GM23338 (cell line): ENCODE measurements at regions not wholly inside any gene's neighbourhood (a gene's known extent, or its start where the extent isn't known, plus 50 kb on each side); places are given as distances from the start of the nearest gene placed in this dataset.

Experiments used
- ATAC-seq: fragments of 200-7000 bp; cut with Tn5 transposase; 3 replicates; pipeline ENCODE4 v1.9.1; 2020
- DNase-seq: peaks from one replicate; pipeline ENCODE4 v3.0.0-alpha.2; 2015; ENCODE audit warnings: low spot score
- H2AFZ ChIP-seq: fragments of 200-600 bp; sonication (generic); 2 replicates; pipeline ENCODE4 v1.8.0; 2016; ENCODE audit warnings: antibody characterized with exemption, mild to moderate bottlenecking, moderate library complexity
- H3F3A ChIP-seq: fragments of 200-600 bp; sonication (generic); replicated peaks from 2 replicates; pipeline ENCODE4 v1.8.0; 2017; ENCODE audit warnings: antibody characterized with exemption, mixed run types, low read depth
- H3K27ac ChIP-seq: fragments of 200-600 bp; sonication (generic); 2 replicates; pipeline ENCODE4 v1.6.1; 2016; ENCODE audit warnings: low read depth
- H3K27me3 ChIP-seq: fragments of 200-600 bp; sonication (generic); 2 replicates; pipeline ENCODE4 v1.8.0; 2016; ENCODE audit warnings: mild to moderate bottlenecking, mixed run types, moderate library complexity; ENCODE audit not compliant: insufficient read depth
- H3K36me3 ChIP-seq: fragments of 200-600 bp; sonication (generic); 2 replicates; pipeline ENCODE4 v1.8.0; 2016; ENCODE audit warnings: mild to moderate bottlenecking; ENCODE audit not compliant: insufficient read depth
- H3K4me1 ChIP-seq: fragments of 200-600 bp; sonication (generic); 2 replicates; pipeline ENCODE4 v1.8.0; 2016; ENCODE audit warnings: mild to moderate bottlenecking, moderate library complexity; ENCODE audit not compliant: insufficient read depth
- H3K4me2 ChIP-seq: fragments of 200-600 bp; sonication (generic); 2 replicates; pipeline ENCODE4 v1.7.1; 2017; ENCODE audit warnings: mixed run types
- H3K4me3 ChIP-seq: fragments of 200-600 bp; sonication (generic); 2 replicates; pipeline ENCODE4 v1.6.1; 2016; ENCODE audit warnings: mixed run types
- H3K79me2 ChIP-seq: fragments of 200-600 bp; sonication (generic); replicated peaks from 2 replicates; pipeline ENCODE4 v1.8.0; 2017; ENCODE audit warnings: mild to moderate bottlenecking; ENCODE audit not compliant: insufficient read depth
- H3K9me2 ChIP-seq: fragments of 200-600 bp; sonication (generic); 2 replicates; pipeline ENCODE4 v1.8.0; 2017; ENCODE audit not compliant: insufficient read depth
- H4K20me1 ChIP-seq: fragments of 200-600 bp; sonication (generic); replicated peaks from 2 replicates; pipeline ENCODE4 v1.8.0; 2017; ENCODE audit warnings: mild to moderate bottlenecking; ENCODE audit not compliant: insufficient read depth
- H3K27ac Mint-ChIP-seq: 2 replicates; pipeline ENCODE4 v1.8.0; 2020; ENCODE audit warnings: inconsistent platforms, mild to moderate bottlenecking, moderate library complexity, mixed read lengths
- H3K27me3 Mint-ChIP-seq: 3 replicates; pipeline ENCODE4 v1.8.0; 2022; ENCODE audit warnings: low read depth, mild to moderate bottlenecking, moderate library complexity, mixed read lengths, inconsistent platforms; ENCODE audit not compliant: insufficient read depth, poor library complexity
- H3K36me3 Mint-ChIP-seq: 3 replicates; pipeline ENCODE4 v1.8.0; 2021; ENCODE audit warnings: low read depth, mild to moderate bottlenecking, inconsistent platforms, moderate library complexity, mixed read lengths
- H3K4me1 Mint-ChIP-seq: 3 replicates; pipeline ENCODE4 v1.8.0; 2020; ENCODE audit warnings: mild to moderate bottlenecking, inconsistent platforms, mixed read lengths
- H3K4me3 Mint-ChIP-seq: 3 replicates; pipeline ENCODE4 v1.8.0; 2021; ENCODE audit warnings: moderate library complexity, mild to moderate bottlenecking, inconsistent platforms, mixed read lengths
- H3K9me3 Mint-ChIP-seq: 3 replicates; pipeline ENCODE4 v1.8.0; 2020; ENCODE audit warnings: moderate library complexity, mild to moderate bottlenecking, inconsistent platforms, mixed read lengths
- CREB1 ChIP-seq: fragments of 250-450 bp; sonication (Bioruptor Pico); IDR thresholded peaks from 2 replicates; pipeline ENCODE4 v1.5.0; 2020; ENCODE audit warnings: low read depth, mild to moderate bottlenecking, moderate library complexity
- EZH2 ChIP-seq: fragments of 200-600 bp; sonication (generic); IDR thresholded peaks from one replicate; pipeline ENCODE4 v1.8.0; 2017; ENCODE audit warnings: antibody characterized with exemption, mild to moderate bottlenecking, low read depth; ENCODE audit not compliant: unreplicated experiment
- EZH2phosphoT487 ChIP-seq: fragments of 200-600 bp; sonication (generic); IDR thresholded peaks from one replicate; pipeline ENCODE4 v1.8.1; 2018; ENCODE audit warnings: antibody characterized with exemption; ENCODE audit not compliant: unreplicated experiment
- JUNB ChIP-seq: IDR thresholded peaks from one replicate; pipeline ENCODE4 v1.6.1; 2016; ENCODE audit warnings: antibody characterized with exemption; ENCODE audit not compliant: unreplicated experiment
- NANOG ChIP-seq: IDR thresholded peaks from 2 replicates; pipeline ENCODE4 v1.6.1; 2016; ENCODE audit warnings: antibody characterized with exemption, borderline replicate concordance
- POLR2AphosphoS5 ChIP-seq: IDR thresholded peaks from 2 replicates; pipeline ENCODE4 v1.6.1; 2016; ENCODE audit warnings: antibody characterized with exemption, low read depth
- STAT1 ChIP-seq: IDR thresholded peaks from one replicate; pipeline ENCODE4 v1.6.1; 2016; ENCODE audit warnings: antibody characterized with exemption; ENCODE audit not compliant: unreplicated experiment
- ZNF114 ChIP-seq: fragments of 250-450 bp; sonication (Bioruptor Pico); IDR thresholded peaks from 2 replicates; pipeline ENCODE4 v1.5.0; 2020; ENCODE audit warnings: mild to moderate bottlenecking, moderate library complexity
- ZNF331 ChIP-seq: fragments of 250-450 bp; sonication (Bioruptor Pico); IDR thresholded peaks from 2 replicates; pipeline ENCODE4 v1.5.0; 2020; ENCODE audit warnings: low read depth, mild to moderate bottlenecking, moderate library complexity
- TF ChIP-seq, protein P1 (sequence below): fragments of 250-450 bp; sonication (Bioruptor Pico); IDR thresholded peaks from 2 replicates; pipeline ENCODE4 v1.5.0; 2020; ENCODE audit warnings: mild to moderate bottlenecking, moderate library complexity
- TF ChIP-seq, protein P2 (sequence below), 2 experiments: fragments of 200-600 bp in 1 of 2; sonication (generic) in 1 of 2; conservative IDR thresholded peaks; 2 replicates each; pipeline versions ENCODE4 v1.5.1 to v1.6.1; 2016 to 2017; ENCODE audit warnings: antibody characterized with exemption in 2 of 2, low read depth in 2 of 2, mild to moderate bottlenecking in 2 of 2, moderate library complexity in 1 of 2
- TF ChIP-seq, protein P3 (sequence below): IDR thresholded peaks from one replicate; pipeline ENCODE4 v1.6.1; 2018; ENCODE audit warnings: antibody characterized with exemption; ENCODE audit not compliant: unreplicated experiment
- TF ChIP-seq, protein P4 (sequence below): IDR thresholded peaks from 2 replicates; pipeline ENCODE4 v1.6.1; 2016; ENCODE audit warnings: antibody characterized with exemption

DNA sequence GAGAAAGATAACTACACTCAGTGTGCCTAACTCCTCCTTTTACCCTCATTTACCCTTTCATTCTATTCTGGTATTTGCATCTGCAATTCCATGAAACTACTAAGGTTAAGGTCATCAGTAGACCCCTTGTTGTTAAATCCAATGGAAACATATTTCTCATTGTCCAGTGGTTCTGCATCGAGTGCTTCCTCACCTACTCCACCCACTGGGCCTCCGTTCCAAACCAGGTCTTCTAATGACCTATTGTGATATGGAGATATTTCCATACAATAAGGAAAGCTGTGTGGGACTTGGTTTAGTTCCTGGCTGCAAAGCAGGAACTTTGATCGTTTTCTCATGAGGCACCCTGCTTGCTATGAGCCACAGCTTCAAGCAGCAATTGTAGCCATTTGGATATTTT lies 99.5 kb upstream of the FSCB start:
- Histone ChIP-seq H3K4me2 (no peak overlapping the region), H3F3A (no peaks in the 10 kb centered on the region), H3K4me1 (0 out of 2 replicates have a peak, but pooled peaks cover 5% of the 10 kb centered on the region), H4K20me1 (no peaks in the 10 kb centered on the region), H3K36me3 (no peaks in the 10 kb centered on the region), H3K27ac (no peak overlapping the region), H3K79me2 (no peaks in the 10 kb centered on the region), H3K27me3 (no peaks in the 10 kb centered on the region), H3K9me2 (no peaks in the 10 kb centered on the region; the same call in 1 of the 2 replicates), H2AFZ (no peak overlapping the region), H3K4me3 (no peak overlapping the region)
- H3K4me1 Mint-ChIP-seq, result peaks cover 7% of the 10 kb centered on the region; the same call in 2 of the 3 replicates
- H3K4me3 Mint-ChIP-seq, result no peak overlapping the region
- no peak overlapping the region for H3K27ac Mint-ChIP-seq
- DNase-seq, result no peak
- ATAC-seq, result no peak
- TF ChIP-seq ZNF331 (CRISPR knock-in tag) (no peak), EZH2phosphoT487 (no peak), NANOG (no peak), POLR2AphosphoS5 (no peak), ZNF114 (CRISPR knock-in tag) (no peak), CREB1 (CRISPR knock-in tag) (no peak), STAT1 (no peak), JUNB (no peak), EZH2 (no peak)
- TF ChIP-seq, protein P1, sequence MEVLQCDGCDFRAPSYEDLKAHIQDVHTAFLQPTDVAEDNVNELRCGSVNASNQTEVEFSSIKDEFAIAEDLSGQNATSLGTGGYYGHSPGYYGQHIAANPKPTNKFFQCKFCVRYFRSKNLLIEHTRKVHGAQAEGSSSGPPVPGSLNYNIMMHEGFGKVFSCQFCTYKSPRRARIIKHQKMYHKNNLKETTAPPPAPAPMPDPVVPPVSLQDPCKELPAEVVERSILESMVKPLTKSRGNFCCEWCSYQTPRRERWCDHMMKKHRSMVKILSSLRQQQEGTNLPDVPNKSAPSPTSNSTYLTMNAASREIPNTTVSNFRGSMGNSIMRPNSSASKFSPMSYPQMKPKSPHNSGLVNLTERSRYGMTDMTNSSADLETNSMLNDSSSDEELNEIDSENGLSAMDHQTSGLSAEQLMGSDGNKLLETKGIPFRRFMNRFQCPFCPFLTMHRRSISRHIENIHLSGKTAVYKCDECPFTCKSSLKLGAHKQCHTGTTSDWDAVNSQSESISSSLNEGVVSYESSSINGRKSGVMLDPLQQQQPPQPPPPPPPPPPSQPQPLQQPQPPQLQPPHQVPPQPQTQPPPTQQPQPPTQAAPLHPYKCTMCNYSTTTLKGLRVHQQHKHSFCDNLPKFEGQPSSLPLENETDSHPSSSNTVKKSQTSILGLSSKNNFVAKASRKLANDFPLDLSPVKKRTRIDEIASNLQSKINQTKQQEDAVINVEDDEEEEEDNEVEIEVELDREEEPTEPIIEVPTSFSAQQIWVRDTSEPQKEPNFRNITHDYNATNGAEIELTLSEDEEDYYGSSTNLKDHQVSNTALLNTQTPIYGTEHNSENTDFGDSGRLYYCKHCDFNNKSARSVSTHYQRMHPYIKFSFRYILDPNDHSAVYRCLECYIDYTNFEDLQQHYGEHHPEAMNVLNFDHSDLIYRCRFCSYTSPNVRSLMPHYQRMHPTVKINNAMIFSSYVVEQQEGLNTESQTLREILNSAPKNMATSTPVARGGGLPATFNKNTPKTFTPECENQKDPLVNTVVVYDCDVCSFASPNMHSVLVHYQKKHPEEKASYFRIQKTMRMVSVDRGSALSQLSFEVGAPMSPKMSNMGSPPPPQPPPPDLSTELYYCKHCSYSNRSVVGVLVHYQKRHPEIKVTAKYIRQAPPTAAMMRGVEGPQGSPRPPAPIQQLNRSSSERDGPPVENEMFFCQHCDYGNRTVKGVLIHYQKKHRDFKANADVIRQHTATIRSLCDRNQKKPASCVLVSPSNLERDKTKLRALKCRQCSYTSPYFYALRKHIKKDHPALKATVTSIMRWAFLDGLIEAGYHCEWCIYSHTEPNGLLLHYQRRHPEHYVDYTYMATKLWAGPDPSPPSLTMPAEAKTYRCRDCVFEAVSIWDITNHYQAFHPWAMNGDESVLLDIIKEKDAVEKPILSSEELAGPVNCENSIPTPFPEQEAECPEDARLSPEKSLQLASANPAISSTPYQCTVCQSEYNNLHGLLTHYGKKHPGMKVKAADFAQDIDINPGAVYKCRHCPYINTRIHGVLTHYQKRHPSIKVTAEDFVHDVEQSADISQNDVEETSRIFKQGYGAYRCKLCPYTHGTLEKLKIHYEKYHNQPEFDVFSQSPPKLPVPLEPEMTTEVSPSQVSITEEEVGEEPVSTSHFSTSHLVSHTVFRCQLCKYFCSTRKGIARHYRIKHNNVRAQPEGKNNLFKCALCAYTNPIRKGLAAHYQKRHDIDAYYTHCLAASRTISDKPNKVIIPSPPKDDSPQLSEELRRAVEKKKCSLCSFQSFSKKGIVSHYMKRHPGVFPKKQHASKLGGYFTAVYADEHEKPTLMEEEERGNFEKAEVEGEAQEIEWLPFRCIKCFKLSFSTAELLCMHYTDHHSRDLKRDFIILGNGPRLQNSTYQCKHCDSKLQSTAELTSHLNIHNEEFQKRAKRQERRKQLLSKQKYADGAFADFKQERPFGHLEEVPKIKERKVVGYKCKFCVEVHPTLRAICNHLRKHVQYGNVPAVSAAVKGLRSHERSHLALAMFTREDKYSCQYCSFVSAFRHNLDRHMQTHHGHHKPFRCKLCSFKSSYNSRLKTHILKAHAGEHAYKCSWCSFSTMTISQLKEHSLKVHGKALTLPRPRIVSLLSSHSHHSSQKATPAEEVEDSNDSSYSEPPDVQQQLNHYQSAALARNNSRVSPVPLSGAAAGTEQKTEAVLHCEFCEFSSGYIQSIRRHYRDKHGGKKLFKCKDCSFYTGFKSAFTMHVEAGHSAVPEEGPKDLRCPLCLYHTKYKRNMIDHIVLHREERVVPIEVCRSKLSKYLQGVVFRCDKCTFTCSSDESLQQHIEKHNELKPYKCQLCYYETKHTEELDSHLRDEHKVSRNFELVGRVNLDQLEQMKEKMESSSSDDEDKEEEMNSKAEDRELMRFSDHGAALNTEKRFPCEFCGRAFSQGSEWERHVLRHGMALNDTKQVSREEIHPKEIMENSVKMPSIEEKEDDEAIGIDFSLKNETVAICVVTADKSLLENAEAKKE, result no peak
- TF ChIP-seq, protein P2, sequence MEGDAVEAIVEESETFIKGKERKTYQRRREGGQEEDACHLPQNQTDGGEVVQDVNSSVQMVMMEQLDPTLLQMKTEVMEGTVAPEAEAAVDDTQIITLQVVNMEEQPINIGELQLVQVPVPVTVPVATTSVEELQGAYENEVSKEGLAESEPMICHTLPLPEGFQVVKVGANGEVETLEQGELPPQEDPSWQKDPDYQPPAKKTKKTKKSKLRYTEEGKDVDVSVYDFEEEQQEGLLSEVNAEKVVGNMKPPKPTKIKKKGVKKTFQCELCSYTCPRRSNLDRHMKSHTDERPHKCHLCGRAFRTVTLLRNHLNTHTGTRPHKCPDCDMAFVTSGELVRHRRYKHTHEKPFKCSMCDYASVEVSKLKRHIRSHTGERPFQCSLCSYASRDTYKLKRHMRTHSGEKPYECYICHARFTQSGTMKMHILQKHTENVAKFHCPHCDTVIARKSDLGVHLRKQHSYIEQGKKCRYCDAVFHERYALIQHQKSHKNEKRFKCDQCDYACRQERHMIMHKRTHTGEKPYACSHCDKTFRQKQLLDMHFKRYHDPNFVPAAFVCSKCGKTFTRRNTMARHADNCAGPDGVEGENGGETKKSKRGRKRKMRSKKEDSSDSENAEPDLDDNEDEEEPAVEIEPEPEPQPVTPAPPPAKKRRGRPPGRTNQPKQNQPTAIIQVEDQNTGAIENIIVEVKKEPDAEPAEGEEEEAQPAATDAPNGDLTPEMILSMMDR (conservative IDR thresholded peaks at IDR 0.05; ENCODE audit: low read depth in 2 of 2), result no peak
- TF ChIP-seq, protein P3, sequence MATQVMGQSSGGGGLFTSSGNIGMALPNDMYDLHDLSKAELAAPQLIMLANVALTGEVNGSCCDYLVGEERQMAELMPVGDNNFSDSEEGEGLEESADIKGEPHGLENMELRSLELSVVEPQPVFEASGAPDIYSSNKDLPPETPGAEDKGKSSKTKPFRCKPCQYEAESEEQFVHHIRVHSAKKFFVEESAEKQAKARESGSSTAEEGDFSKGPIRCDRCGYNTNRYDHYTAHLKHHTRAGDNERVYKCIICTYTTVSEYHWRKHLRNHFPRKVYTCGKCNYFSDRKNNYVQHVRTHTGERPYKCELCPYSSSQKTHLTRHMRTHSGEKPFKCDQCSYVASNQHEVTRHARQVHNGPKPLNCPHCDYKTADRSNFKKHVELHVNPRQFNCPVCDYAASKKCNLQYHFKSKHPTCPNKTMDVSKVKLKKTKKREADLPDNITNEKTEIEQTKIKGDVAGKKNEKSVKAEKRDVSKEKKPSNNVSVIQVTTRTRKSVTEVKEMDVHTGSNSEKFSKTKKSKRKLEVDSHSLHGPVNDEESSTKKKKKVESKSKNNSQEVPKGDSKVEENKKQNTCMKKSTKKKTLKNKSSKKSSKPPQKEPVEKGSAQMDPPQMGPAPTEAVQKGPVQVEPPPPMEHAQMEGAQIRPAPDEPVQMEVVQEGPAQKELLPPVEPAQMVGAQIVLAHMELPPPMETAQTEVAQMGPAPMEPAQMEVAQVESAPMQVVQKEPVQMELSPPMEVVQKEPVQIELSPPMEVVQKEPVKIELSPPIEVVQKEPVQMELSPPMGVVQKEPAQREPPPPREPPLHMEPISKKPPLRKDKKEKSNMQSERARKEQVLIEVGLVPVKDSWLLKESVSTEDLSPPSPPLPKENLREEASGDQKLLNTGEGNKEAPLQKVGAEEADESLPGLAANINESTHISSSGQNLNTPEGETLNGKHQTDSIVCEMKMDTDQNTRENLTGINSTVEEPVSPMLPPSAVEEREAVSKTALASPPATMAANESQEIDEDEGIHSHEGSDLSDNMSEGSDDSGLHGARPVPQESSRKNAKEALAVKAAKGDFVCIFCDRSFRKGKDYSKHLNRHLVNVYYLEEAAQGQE, result no peak
- TF ChIP-seq, protein P4, sequence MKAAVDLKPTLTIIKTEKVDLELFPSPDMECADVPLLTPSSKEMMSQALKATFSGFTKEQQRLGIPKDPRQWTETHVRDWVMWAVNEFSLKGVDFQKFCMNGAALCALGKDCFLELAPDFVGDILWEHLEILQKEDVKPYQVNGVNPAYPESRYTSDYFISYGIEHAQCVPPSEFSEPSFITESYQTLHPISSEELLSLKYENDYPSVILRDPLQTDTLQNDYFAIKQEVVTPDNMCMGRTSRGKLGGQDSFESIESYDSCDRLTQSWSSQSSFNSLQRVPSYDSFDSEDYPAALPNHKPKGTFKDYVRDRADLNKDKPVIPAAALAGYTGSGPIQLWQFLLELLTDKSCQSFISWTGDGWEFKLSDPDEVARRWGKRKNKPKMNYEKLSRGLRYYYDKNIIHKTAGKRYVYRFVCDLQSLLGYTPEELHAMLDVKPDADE, result no peak
- peaks cover 10% of the 10 kb centered on the region for H3K9me3 Mint-ChIP-seq
- H3K27me3 Mint-ChIP-seq, result peaks cover 2% of the 10 kb centered on the region
- peaks cover 8% of the 10 kb centered on the region; the same call in 2 of the 3 replicates for H3K36me3 Mint-ChIP-seq
